Fibroblast of lung (primary cell): ENCODE measurements at regions not wholly inside any gene's neighbourhood (a gene's known extent, or its start where the extent isn't known, plus 50 kb on each side); places are given as distances from the start of the nearest gene placed in this dataset.

Experiments
- DNase-seq, 2 donors: peaks; one replicate each; pipeline versions ENCODE4 v3.0.0 to v3.0.0-alpha.2; 2010; ENCODE audit warnings: low read depth in 2 of 2
- H2AFZ ChIP-seq: 2 replicates; pipeline ENCODE4 v1.5.1; 2012; ENCODE audit warnings: low read length, control low read depth, inconsistent platforms
- H3K27ac ChIP-seq: 2 replicates; pipeline ENCODE4 v1.5.1; 2011; ENCODE audit warnings: low read length, control low read depth; ENCODE audit not compliant: insufficient read depth
- H3K27me3 ChIP-seq: 2 replicates; pipeline ENCODE4 v1.5.1; 2011; ENCODE audit warnings: mild to moderate bottlenecking, low read length; ENCODE audit not compliant: control insufficient read depth, insufficient read depth
- H3K36me3 ChIP-seq: 2 replicates; pipeline ENCODE4 v1.5.1; 2011; ENCODE audit warnings: low read length; ENCODE audit not compliant: control insufficient read depth, insufficient read depth
- H3K4me1 ChIP-seq: 2 replicates; pipeline ENCODE4 v1.5.1; 2011; ENCODE audit warnings: low read length; ENCODE audit not compliant: control insufficient read depth, insufficient read depth; ENCODE audit errors: extremely low read depth
- H3K4me2 ChIP-seq: 2 replicates; pipeline ENCODE4 v1.5.1; 2011; ENCODE audit warnings: low read length, control low read depth; ENCODE audit not compliant: insufficient read depth; ENCODE audit errors: extremely low read depth
- H3K4me3 ChIP-seq, 4 experiments: fragments of 200-600 bp in 1 of 4; sonication (generic) in 1 of 4; replicated peaks in 1 of 4; 2 replicates each; pipeline ENCODE4 v1.5.1; 2011 to 2016; ENCODE audit warnings: low read length in 4 of 4, low read depth in 3 of 4, mild to moderate bottlenecking in 3 of 4, control low read depth in 2 of 4, inconsistent platforms in 1 of 4, mixed read lengths in 1 of 4; ENCODE audit not compliant: insufficient read depth in 1 of 4; ENCODE audit errors: control extremely low read depth in 1 of 4
- H3K79me2 ChIP-seq: 2 replicates; pipeline ENCODE4 v1.5.1; 2012; ENCODE audit warnings: mild to moderate bottlenecking, low read length, inconsistent platforms; ENCODE audit not compliant: control insufficient read depth, insufficient read depth
- H3K9ac ChIP-seq: 2 replicates; pipeline ENCODE4 v1.5.1; 2011; ENCODE audit warnings: mild to moderate bottlenecking, low read length, control low read depth; ENCODE audit not compliant: insufficient read depth
- H3K9me3 ChIP-seq: 2 replicates; pipeline ENCODE4 v1.5.1; 2012; ENCODE audit warnings: low read depth, low read length; ENCODE audit not compliant: control insufficient read depth, insufficient read depth
- H4K20me1 ChIP-seq: 2 replicates; pipeline ENCODE4 v1.5.1; 2011; ENCODE audit warnings: low read length; ENCODE audit not compliant: control insufficient read depth, insufficient read depth; ENCODE audit errors: extremely low read depth
- EZH2 ChIP-seq: IDR thresholded peaks from 2 replicates; pipeline ENCODE4 v1.5.1; 2012; ENCODE audit warnings: low read length, control low read depth, mild to moderate bottlenecking; ENCODE audit errors: missing control alignments
- TF ChIP-seq, protein P1 (sequence below), 2 donors: IDR thresholded peaks in 1 of 2; conservative IDR thresholded peaks in 1 of 2; 1 replicate in 1 of 2; 2 replicates in 1 of 2; pipeline ENCODE4 v1.5.1; 2011 to 2012; ENCODE audit warnings: low read length in 2 of 2, control low read depth in 1 of 2, inconsistent platforms in 1 of 2, low read depth in 1 of 2, mild to moderate bottlenecking in 1 of 2

DNA sequence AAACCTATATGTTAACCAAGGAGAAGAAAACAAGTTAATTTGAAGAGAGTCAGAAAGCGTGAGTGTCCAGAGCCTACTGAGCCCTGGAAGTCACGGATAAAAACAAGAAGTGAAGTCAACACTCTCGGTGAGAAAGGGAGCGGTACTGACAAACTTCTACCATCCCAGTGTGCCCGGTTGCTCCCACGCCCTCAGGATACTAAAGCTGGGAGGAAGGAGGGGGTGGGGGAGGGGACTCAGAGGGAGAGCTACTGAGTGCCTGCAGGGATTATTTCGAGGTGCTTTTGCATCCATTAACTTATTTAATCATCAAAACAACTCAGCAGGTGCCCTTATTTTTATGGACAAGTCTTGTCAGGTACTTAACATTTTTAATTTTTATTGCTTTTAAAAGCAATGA is 166.2 kb downstream of the ZIC5 start:
- Histone ChIP-seq H3K4me1 (no peaks in the 10 kb centered on the region), H3K4me3 (no peak overlapping the region), H3K9me3 (no peaks in the 10 kb centered on the region), H2AFZ (no peak overlapping the region), H3K36me3 (no peaks in the 10 kb centered on the region), H3K27me3 (no peaks in the 10 kb centered on the region), H3K9ac (no peak overlapping the region), H3K4me2 (no peak overlapping the region), H3K27ac (no peak overlapping the region), H4K20me1 (no peaks in the 10 kb centered on the region), H3K79me2 (no peaks in the 10 kb centered on the region)
- TF ChIP-seq, protein P1, sequence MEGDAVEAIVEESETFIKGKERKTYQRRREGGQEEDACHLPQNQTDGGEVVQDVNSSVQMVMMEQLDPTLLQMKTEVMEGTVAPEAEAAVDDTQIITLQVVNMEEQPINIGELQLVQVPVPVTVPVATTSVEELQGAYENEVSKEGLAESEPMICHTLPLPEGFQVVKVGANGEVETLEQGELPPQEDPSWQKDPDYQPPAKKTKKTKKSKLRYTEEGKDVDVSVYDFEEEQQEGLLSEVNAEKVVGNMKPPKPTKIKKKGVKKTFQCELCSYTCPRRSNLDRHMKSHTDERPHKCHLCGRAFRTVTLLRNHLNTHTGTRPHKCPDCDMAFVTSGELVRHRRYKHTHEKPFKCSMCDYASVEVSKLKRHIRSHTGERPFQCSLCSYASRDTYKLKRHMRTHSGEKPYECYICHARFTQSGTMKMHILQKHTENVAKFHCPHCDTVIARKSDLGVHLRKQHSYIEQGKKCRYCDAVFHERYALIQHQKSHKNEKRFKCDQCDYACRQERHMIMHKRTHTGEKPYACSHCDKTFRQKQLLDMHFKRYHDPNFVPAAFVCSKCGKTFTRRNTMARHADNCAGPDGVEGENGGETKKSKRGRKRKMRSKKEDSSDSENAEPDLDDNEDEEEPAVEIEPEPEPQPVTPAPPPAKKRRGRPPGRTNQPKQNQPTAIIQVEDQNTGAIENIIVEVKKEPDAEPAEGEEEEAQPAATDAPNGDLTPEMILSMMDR (conservative IDR thresholded peaks at IDR 0.05 in 1 of 2, IDR thresholded peaks at IDR 0.05 in 1 of 2; ENCODE audit: low read depth in 1 of 2, low read length in 2 of 2) = no peak
- no peak for DNase-seq

DNA sequence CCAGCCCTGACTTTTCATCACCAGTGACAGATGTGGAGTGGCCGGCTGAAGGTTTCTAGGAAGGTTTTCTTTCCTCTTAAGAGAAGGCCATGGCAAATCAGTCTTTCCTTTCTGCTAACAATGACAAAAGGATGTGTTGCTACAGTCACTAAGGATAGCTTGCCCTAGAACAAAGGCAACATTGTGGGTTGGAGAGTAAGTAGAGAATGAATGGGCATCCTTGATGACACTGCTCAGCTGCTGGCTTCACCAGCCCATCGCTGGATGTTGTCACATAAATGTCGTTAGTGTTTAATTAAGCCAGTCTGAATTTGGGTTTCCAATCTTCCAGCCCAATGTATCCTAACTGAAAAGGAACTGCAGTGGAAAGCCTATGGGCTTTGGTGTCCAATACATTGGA is 168.4 kb downstream of the ZIC5 start:
- TF ChIP-seq, protein P1 (conservative IDR thresholded peaks at IDR 0.05 in 1 of 2, IDR thresholded peaks at IDR 0.05 in 1 of 2; ENCODE audit: low read depth in 1 of 2, low read length in 2 of 2) = no peak
- TF ChIP-seq EZH2 = no peak
- Histone ChIP-seq H4K20me1 (no peaks in the 10 kb centered on the region), H3K27me3 (no peaks in the 10 kb centered on the region), H3K27ac (no peak overlapping the region), H3K4me2 (no peak overlapping the region), H3K79me2 (no peaks in the 10 kb centered on the region), H3K4me1 (no peaks in the 10 kb centered on the region), H3K36me3 (no peaks in the 10 kb centered on the region), H3K9me3 (no peaks in the 10 kb centered on the region), H2AFZ (no peak overlapping the region), H3K4me3 (no peak overlapping the region), H3K9ac (no peak overlapping the region)
- DNase-seq = no peak

DNA sequence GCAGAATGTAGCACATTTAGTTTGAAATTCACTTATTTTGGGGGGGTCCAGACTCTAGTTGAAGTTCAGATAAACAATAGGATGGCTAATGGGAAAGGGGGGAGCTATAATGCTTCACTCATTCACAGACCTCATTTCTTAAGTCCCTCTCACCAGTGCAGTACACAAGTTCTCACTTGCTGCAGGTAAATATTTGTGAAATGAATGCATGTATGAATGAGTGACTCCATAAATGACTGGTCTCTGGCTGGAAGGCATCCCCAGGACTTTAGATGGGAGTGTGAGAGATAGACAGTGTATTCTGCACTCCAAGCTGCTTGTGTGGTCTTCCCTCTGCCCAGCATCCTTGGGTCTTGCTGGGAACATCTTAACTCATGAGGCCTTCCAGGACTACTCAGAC is 169.2 kb downstream of the ZIC5 start:
- Histone ChIP-seq H3K4me3 (no peak overlapping the region), H3K79me2 (no peaks in the 10 kb centered on the region), H3K9me3 (no peaks in the 10 kb centered on the region), H3K4me1 (no peaks in the 10 kb centered on the region), H3K27me3 (no peaks in the 10 kb centered on the region), H3K4me2 (no peak overlapping the region), H3K36me3 (no peaks in the 10 kb centered on the region), H2AFZ (no peak overlapping the region), H3K9ac (no peak overlapping the region), H4K20me1 (no peaks in the 10 kb centered on the region), H3K27ac (no peak overlapping the region)
- no peak for DNase-seq
- TF ChIP-seq, protein P1 (conservative IDR thresholded peaks at IDR 0.05 in 1 of 2, IDR thresholded peaks at IDR 0.05 in 1 of 2; ENCODE audit: low read depth in 1 of 2, low read length in 2 of 2) = no peak
- TF ChIP-seq EZH2 = no peak
